Thoracic aorta (tissue), 2 donors: ENCODE measurements at regions not wholly inside any gene's neighbourhood (a gene's known extent, or its start where the extent isn't known, plus 50 kb on each side); places are given as distances from the start of the nearest gene placed in this dataset.
A peak's percentile ranks its signal among the peaks of the same experiment; 100 is the strongest.

Experiments
- ATAC-seq: fragments of 150-250 bp; one replicate; pipeline ENCODE4 v1.8.0; 2017; ENCODE audit warnings: low read depth; ENCODE audit not compliant: insufficient number of reproducible peaks, low FRiP score
- DNase-seq: peaks from one replicate; pipeline ENCODE4 v3.0.0-alpha.2; 2020; ENCODE audit warnings: low spot score
- H3K27ac ChIP-seq, 2 donors: fragments of 200-600 bp; sonication (generic); 1 replicate in 1 of 2; 2 replicates in 1 of 2; pipeline ENCODE4 v1.5.1; 2016; ENCODE audit warnings: mild to moderate bottlenecking in 2 of 2, moderate library complexity in 2 of 2
- H3K27me3 ChIP-seq: fragments of 200-600 bp; sonication (generic); replicated peaks from 2 replicates; pipeline ENCODE4 v1.6.0; 2016; ENCODE audit warnings: mild to moderate bottlenecking; ENCODE audit not compliant: insufficient read depth
- H3K36me3 ChIP-seq: fragments of 200-600 bp; sonication (generic); one replicate; pipeline ENCODE4 v1.5.1; 2016
- H3K4me1 ChIP-seq, 2 donors: fragments of 200-600 bp; sonication (generic); 1 replicate in 1 of 2; 2 replicates in 1 of 2; pipeline versions ENCODE4 v1.5.1 to v1.6.0; 2016; ENCODE audit warnings: low read depth in 2 of 2, mild to moderate bottlenecking in 1 of 2; ENCODE audit not compliant: control insufficient read depth in 1 of 2
- H3K4me3 ChIP-seq: fragments of 200-600 bp; sonication (generic); 2 replicates; pipeline ENCODE4 v1.5.1; 2016; ENCODE audit warnings: mild to moderate bottlenecking
- H3K9me3 ChIP-seq: fragments of 200-600 bp; sonication (generic); 2 replicates; pipeline ENCODE4 v1.5.1; 2016
- CTCF ChIP-seq: fragments of 200-600 bp; sonication (generic); IDR thresholded peaks from one replicate; pipeline ENCODE4 v1.5.1; 2019; ENCODE audit warnings: antibody characterized with exemption

GRCh38 chr4:75376543-75376942, 137.7 kb downstream of the RCHY1 start:
- Histone ChIP-seq H3K27ac (no peak overlapping the region), H3K36me3 (no peaks in the 10 kb centered on the region), H3K27me3 (no peaks in the 10 kb centered on the region), H3K9me3 (no peaks in the 10 kb centered on the region), H3K4me1 (no peaks in the 10 kb centered on the region), H3K4me3 (no peak overlapping the region)
- DNase-seq (no peak), ATAC-seq (no peak)
- TF ChIP-seq CTCF: no peak

GRCh38 chr4:75371915-75372314, 142.3 kb downstream of the RCHY1 start:
- ATAC-seq: no peak
- Histone ChIP-seq H3K27ac (no peak overlapping the region), H3K4me3 (no peak overlapping the region), H3K4me1 (no peaks in the 10 kb centered on the region), H3K36me3 (no peaks in the 10 kb centered on the region), H3K9me3 (no peaks in the 10 kb centered on the region), H3K27me3 (no peaks in the 10 kb centered on the region)
- no peak for TF ChIP-seq CTCF
- DNase-seq: no peak

- H3K27ac ChIP-seq: no peak overlapping the region
- no peak for ATAC-seq
Observed at GRCh38 chr4:75370576-75370975, 143.6 kb downstream of the RCHY1 start.

GRCh38 chr4:75345423-75345822, 168.8 kb downstream of the RCHY1 start:
- Histone ChIP-seq H3K4me1 (peaks cover 13 to 32% of the 10 kb centered on the region in 2 donors), H3K36me3 (no peaks in the 10 kb centered on the region), H3K27me3 (no peaks in the 10 kb centered on the region), H3K27ac (peak overlapping the region; percentile 3 to 54), H3K4me3 (peak overlapping the region; percentile 18), H3K9me3 (no peaks in the 10 kb centered on the region)
- TF ChIP-seq CTCF: no peak
- no peak for ATAC-seq
- DNase-seq: no peak

More at GRCh38 chr4:75370576-75370975, 143.6 kb downstream of the RCHY1 start:
- Histone ChIP-seq H3K36me3 (no peaks in the 10 kb centered on the region), H3K27me3 (no peaks in the 10 kb centered on the region), H3K4me3 (no peak overlapping the region), H3K9me3 (no peaks in the 10 kb centered on the region), H3K4me1 (no peaks in the 10 kb centered on the region)
- TF ChIP-seq CTCF: no peak
- DNase-seq: no peak

- no peak for DNase-seq
- Histone ChIP-seq H3K4me3 (peak overlapping the region; percentile 18), H3K27ac (peak overlapping the region; percentile 3 to 54), H3K27me3 (no peaks in the 10 kb centered on the region), H3K36me3 (no peaks in the 10 kb centered on the region), H3K4me1 (peaks cover 13 to 32% of the 10 kb centered on the region in 2 donors), H3K9me3 (no peaks in the 10 kb centered on the region)
- ATAC-seq: no peak
- TF ChIP-seq CTCF: no peak
Observed at GRCh38 chr4:75344915-75345314, 169.3 kb downstream of the RCHY1 start.
